SK-N-SH (cell line): ENCODE measurements at regions not wholly inside any gene's neighbourhood (a gene's known extent, or its start where the extent isn't known, plus 50 kb on each side); places are given as distances from the start of the nearest gene placed in this dataset.
"Not testable (repeated sequence)": the region's sequence is repeated elsewhere in the genome, so short reads cannot be mapped to it uniquely, and the experiment has no call there.

Experiments used
- CTCF ChIA-PET: fragments of 300-600, 350-600 bp; formaldehyde crosslinking; extraction: SDS; loops from one replicate; lab custom pipeline; 2021; lab: Yijun Ruan, JAX
- POLR2A ChIA-PET: fragments of 350-600 bp; sonication (Branson Sonifier 250); formaldehyde crosslinking; extraction: SDS; loops from one replicate; lab custom pipeline; 2020; ENCODE audit warnings: antibody characterized with exemption, inconsistent platforms; lab: Yijun Ruan, JAX
- DNase-seq: peaks from one replicate; pipeline ENCODE4 v3.0.0; 2012
- H2AFZ ChIP-seq: fragments of 200-600 bp; sonication (generic); 2 replicates; pipeline ENCODE4 v1.8.1; 2016; ENCODE audit warnings: antibody characterized with exemption, mild to moderate bottlenecking, low read depth
- H3F3A ChIP-seq: fragments of 200-600 bp; sonication (generic); replicated peaks from 2 replicates; pipeline ENCODE3; 2016; ENCODE audit warnings: antibody characterized with exemption, mild to moderate bottlenecking; ENCODE audit not compliant: insufficient read depth
- H3K27ac ChIP-seq, 2 experiments: fragments of 200-500 bp in 1 of 2; fragments of 200-600 bp in 1 of 2; sonication (Bioruptor generic) in 1 of 2; sonication (generic), shearing (Covaris generic) in 1 of 2; 2 replicates each; pipeline versions ENCODE4 v1.5.1 to v1.6.1; 2014 to 2016; ENCODE audit warnings: low read depth in 2 of 2, inconsistent platforms in 1 of 2, low read length in 1 of 2, mild to moderate bottlenecking in 1 of 2, mixed read lengths in 1 of 2
- H3K27me3 ChIP-seq: fragments of 200-600 bp; sonication (generic), shearing (Covaris generic); 2 replicates; pipeline ENCODE4 v1.6.1; 2016; ENCODE audit warnings: mixed run types; ENCODE audit not compliant: insufficient read depth
- H3K36me3 ChIP-seq, 2 experiments: fragments of 200-500 bp in 1 of 2; fragments of 200-600 bp in 1 of 2; sonication (Bioruptor generic) in 1 of 2; sonication (generic) in 1 of 2; replicated peaks in 1 of 2; 2 replicates each; pipeline versions ENCODE3 to v1.5.1; 2014 to 2016; ENCODE audit warnings: low read length in 1 of 2, mild to moderate bottlenecking in 1 of 2; ENCODE audit not compliant: insufficient read depth in 2 of 2, control insufficient read depth in 1 of 2
- H3K4me1 ChIP-seq, 2 experiments: fragments of 200-500 bp in 1 of 2; fragments of 200-600 bp in 1 of 2; sonication (Bioruptor generic) in 1 of 2; sonication (generic), shearing (Covaris generic) in 1 of 2; 2 replicates each; pipeline versions ENCODE4 v1.5.1 to v1.6.1; 2014 to 2016; ENCODE audit warnings: low read depth in 1 of 2, low read length in 1 of 2, mixed run types in 1 of 2; ENCODE audit not compliant: insufficient read depth in 2 of 2, control insufficient read depth in 1 of 2
- H3K4me2 ChIP-seq: fragments of 200-600 bp; sonication (generic), shearing (Covaris generic); 2 replicates; pipeline ENCODE4 v1.6.1; 2017; ENCODE audit warnings: mixed run types
- H3K4me3 ChIP-seq, 2 experiments: fragments of 200-500 bp in 1 of 2; fragments of 200-600 bp in 1 of 2; sonication (Bioruptor generic) in 1 of 2; sonication (generic), shearing (Covaris generic) in 1 of 2; 2 replicates each; pipeline versions ENCODE4 v1.5.1 to v1.8.1; 2014 to 2016; ENCODE audit warnings: low read depth in 2 of 2, inconsistent platforms in 1 of 2, low read length in 1 of 2, mild to moderate bottlenecking in 1 of 2, mixed read lengths in 1 of 2, moderate library complexity in 1 of 2
- H3K79me2 ChIP-seq: fragments of 200-600 bp; sonication (generic); 2 replicates; pipeline ENCODE4 v1.8.1; 2017; ENCODE audit warnings: mild to moderate bottlenecking; ENCODE audit not compliant: insufficient read depth
- H3K9ac ChIP-seq: fragments of 200-600 bp; sonication (generic); 2 replicates; pipeline ENCODE4 v1.6.1; 2017; ENCODE audit warnings: mixed run types
- H3K9me2 ChIP-seq: fragments of 200-600 bp; sonication (generic); 2 replicates; pipeline ENCODE4 v1.6.1; 2017; ENCODE audit warnings: mixed run types
- H3K9me3 ChIP-seq: fragments of 200-600 bp; sonication (generic); 2 replicates; pipeline ENCODE4 v1.6.1; 2017; ENCODE audit warnings: mixed run types, mild to moderate bottlenecking, moderate library complexity
- H4K20me1 ChIP-seq: fragments of 200-600 bp; sonication (generic); 2 replicates; pipeline ENCODE4 v1.6.1; 2017; ENCODE audit warnings: mild to moderate bottlenecking, mixed run types; ENCODE audit not compliant: insufficient read depth
- WGBS: methylation state at CpG from one replicate; pipeline ENCODE4 v1.1.6; 2017; ENCODE audit warnings: low lambda C conversion rate; 5-methylcytosine and 5-hydroxymethylcytosine counted together

GRCh38 chr6:60402490-60402889, 1883.5 kb downstream of the KHDRBS2 start:
- POLR2A ChIA-PET, H3K4me3 ChIP-seq, H3F3A ChIP-seq, H3K9ac ChIP-seq, H3K36me3 ChIP-seq, H4K20me1 ChIP-seq, H3K4me1 ChIP-seq, CTCF ChIA-PET, H2AFZ ChIP-seq, H3K27ac ChIP-seq, H3K79me2 ChIP-seq, DNase-seq, H3K27me3 ChIP-seq, H3K4me2 ChIP-seq, H3K9me2 ChIP-seq, H3K9me3 ChIP-seq: not testable (repeated sequence)
- 36% methylated on average over 3 of the region's 3 CpGs for WGBS

- CTCF ChIA-PET, H3K9me3 ChIP-seq, H3F3A ChIP-seq, H2AFZ ChIP-seq, H3K4me1 ChIP-seq, H3K9ac ChIP-seq, POLR2A ChIA-PET, H3K4me2 ChIP-seq, H4K20me1 ChIP-seq, H3K27ac ChIP-seq, H3K79me2 ChIP-seq, H3K36me3 ChIP-seq, DNase-seq, H3K27me3 ChIP-seq, H3K4me3 ChIP-seq, H3K9me2 ChIP-seq: not testable (repeated sequence)
- WGBS, result 58% methylated on average over 7 of the region's 7 CpGs
Measured at GRCh38 chr6:60395261-60395660, 1890.8 kb downstream of the KHDRBS2 start.

GRCh38 chr6:60392969-60393368, 1893.1 kb downstream of the KHDRBS2 start:
- H3K9me2 ChIP-seq, CTCF ChIA-PET, H3K27me3 ChIP-seq, H3K9ac ChIP-seq, POLR2A ChIA-PET, H3K27ac ChIP-seq, H3K9me3 ChIP-seq, H2AFZ ChIP-seq, H3K4me2 ChIP-seq, H3K36me3 ChIP-seq, H3F3A ChIP-seq, H4K20me1 ChIP-seq, H3K4me1 ChIP-seq, DNase-seq, H3K79me2 ChIP-seq, H3K4me3 ChIP-seq: not testable (repeated sequence)
- 3% methylated on average over 4 of the region's 4 CpGs for WGBS

GRCh38 chr6:60389094-60389493, 1896.9 kb downstream of the KHDRBS2 start:
- CTCF ChIA-PET, POLR2A ChIA-PET, H3F3A ChIP-seq, H3K27ac ChIP-seq, H3K9ac ChIP-seq, DNase-seq, H3K79me2 ChIP-seq, H3K27me3 ChIP-seq, H3K4me3 ChIP-seq, H3K9me2 ChIP-seq, H3K36me3 ChIP-seq, H2AFZ ChIP-seq, H3K9me3 ChIP-seq, H3K4me2 ChIP-seq, H3K4me1 ChIP-seq, H4K20me1 ChIP-seq: not testable (repeated sequence)
- 2% methylated on average over 3 of the region's 3 CpGs for WGBS

GRCh38 chr6:60384614-60385013, 1901.4 kb downstream of the KHDRBS2 start:
- not testable (repeated sequence) for H3K9me2 ChIP-seq

GRCh38 chr6:60382771-60383170, 1903.3 kb downstream of the KHDRBS2 start:
- CTCF ChIA-PET, H3K36me3 ChIP-seq, H3K4me2 ChIP-seq, H4K20me1 ChIP-seq, POLR2A ChIA-PET, H3K4me1 ChIP-seq, H3K79me2 ChIP-seq, H2AFZ ChIP-seq, H3K9me3 ChIP-seq, H3K9me2 ChIP-seq, H3K9ac ChIP-seq, H3K4me3 ChIP-seq, H3K27me3 ChIP-seq, H3F3A ChIP-seq, H3K27ac ChIP-seq, DNase-seq: not testable (repeated sequence)
- WGBS, result 0% methylated on average over 5 of the region's 5 CpGs

More at GRCh38 chr6:60384614-60385013, 1901.4 kb downstream of the KHDRBS2 start:
- H3K36me3 ChIP-seq, DNase-seq, CTCF ChIA-PET, H4K20me1 ChIP-seq, H2AFZ ChIP-seq, H3K4me1 ChIP-seq, H3F3A ChIP-seq, H3K9me3 ChIP-seq, H3K79me2 ChIP-seq, POLR2A ChIA-PET, H3K27me3 ChIP-seq, H3K4me3 ChIP-seq, H3K4me2 ChIP-seq, H3K27ac ChIP-seq, H3K9ac ChIP-seq: not testable (repeated sequence)
- 20% methylated on average over 6 of the region's 6 CpGs for WGBS

GRCh38 chr6:60374078-60374477, 1911.9 kb downstream of the KHDRBS2 start:
- H3K4me3 ChIP-seq, H3K27me3 ChIP-seq, H2AFZ ChIP-seq, H4K20me1 ChIP-seq, POLR2A ChIA-PET, CTCF ChIA-PET, H3K9ac ChIP-seq, H3K27ac ChIP-seq, H3F3A ChIP-seq, H3K4me2 ChIP-seq, H3K4me1 ChIP-seq, H3K9me3 ChIP-seq, DNase-seq, H3K79me2 ChIP-seq, H3K9me2 ChIP-seq, H3K36me3 ChIP-seq: not testable (repeated sequence)
- WGBS, result 0% methylated on average over 1 of the region's 1 CpG
